CMK (cell line): ENCODE measurements at regions not wholly inside any gene's neighbourhood (a gene's known extent, or its start where the extent isn't known, plus 50 kb on each side); places are given as distances from the start of the nearest gene placed in this dataset.
"Not testable (repeated sequence)": the region's sequence is repeated elsewhere in the genome, so short reads cannot be mapped to it uniquely, and the experiment has no call there.

Experiments
- DNase-seq: peaks from one replicate; pipeline ENCODE4 v3.0.0-alpha.2; 2010; ENCODE audit warnings: low read depth

DNA sequence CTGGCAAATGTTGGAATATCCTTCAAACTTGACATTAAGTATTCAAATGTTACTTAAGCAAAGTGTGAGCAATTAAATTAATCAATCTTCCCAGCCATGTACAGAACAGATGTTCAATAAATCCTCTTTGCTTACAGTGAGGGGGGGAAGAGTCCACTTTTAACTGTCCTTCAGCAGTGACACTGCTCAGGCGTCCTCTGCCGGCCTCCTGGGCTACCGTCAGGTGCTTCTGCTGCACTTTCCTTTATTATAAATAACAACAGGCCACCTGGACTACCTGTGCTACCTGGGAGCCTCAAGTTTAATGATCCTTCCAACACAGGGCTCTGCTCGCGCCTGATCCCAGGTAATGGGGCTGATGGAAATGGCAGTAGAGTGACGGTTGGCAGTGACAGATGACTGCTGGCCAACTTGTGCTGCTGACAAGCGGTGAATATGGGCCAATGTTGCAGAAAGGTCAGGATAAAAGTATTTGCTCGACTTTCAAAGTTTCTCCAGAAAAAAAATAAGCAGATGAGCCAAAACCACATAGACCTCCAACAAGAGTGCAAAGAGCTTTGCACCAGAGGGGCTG is 460.0 kb upstream of the ZNF507 start:
- DNase-seq: no peak

DNA sequence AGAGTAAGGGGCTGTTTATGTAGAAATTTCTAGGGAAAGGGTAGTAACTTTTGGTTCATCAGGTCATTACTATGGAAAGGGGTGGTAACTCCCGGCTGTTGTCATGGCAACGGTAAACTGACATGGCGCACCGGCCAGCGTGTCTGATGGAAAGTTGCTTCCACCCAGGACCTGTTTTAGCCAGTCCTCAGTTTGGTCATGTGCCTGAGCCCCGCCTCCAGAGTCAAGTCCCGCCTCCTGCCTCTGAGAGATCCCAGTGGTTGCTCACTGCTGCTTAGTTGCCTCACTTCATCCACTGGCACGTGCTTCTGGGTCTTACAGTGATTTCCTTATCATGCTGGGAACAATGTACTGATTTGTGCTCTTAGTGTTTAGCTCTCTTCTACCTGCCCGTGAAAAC is 455.2 kb upstream of the ZNF507 start:
- DNase-seq: no peak

DNA sequence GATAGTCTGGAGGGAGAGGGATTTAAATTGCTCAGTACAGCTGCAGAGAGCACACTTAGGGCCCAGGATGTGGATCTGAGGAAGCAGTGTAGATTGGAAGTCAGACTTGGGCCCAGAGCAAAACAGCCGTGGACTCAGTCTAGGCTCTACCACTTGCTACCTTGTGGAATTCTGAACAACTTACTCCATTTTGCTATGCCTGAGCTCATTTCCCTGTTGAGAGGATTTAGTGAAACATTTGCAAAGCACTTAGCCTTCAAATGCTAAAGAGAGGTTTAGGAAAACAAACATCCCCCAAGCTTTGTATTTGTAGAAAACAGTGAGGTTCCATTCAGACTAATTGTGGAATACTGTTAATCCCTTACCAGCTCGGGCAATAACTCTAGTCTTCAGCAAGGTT is 453.4 kb upstream of the ZNF507 start:
- no peak for DNase-seq

DNA sequence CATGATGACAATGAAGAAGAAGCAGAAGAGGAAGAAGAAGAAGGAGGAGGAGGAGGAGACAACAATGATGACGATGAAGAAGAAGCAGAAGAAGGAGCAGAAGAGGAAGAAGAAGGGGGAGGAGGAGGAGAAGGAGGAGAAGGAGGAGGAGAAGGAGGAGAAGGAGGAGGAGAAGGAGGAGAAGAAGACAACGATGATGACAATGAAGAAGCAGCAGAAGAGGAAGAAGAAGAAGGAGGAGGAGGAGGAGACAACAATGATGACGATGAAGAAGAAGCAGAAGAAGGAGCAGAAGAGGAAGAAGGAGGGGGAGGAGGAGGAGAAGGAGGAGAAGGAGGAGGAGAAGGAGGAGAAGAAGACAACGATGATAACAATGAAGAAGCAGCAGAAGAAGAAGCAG is 451.9 kb upstream of the ZNF507 start:
- DNase-seq: not testable (repeated sequence)

DNA sequence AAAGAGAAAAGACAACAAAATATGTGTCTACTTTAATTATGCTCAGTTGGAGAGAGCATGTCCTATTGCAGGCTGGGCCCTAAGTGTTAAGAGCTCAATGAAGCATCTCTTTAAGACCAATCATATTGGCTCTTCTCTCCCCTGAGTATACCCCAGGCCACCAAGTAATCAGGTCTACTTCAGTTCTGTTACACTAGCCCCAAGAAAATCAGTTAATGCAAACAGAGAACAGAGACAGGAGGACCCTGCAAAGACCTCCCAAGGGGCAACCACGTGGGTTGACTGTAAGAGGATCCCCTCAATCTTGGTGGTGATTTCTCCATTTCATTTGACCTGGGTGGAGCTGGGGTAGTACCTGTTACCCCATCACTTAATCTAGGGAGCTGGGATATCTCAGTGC is 451.0 kb upstream of the ZNF507 start:
- DNase-seq: no peak

DNA sequence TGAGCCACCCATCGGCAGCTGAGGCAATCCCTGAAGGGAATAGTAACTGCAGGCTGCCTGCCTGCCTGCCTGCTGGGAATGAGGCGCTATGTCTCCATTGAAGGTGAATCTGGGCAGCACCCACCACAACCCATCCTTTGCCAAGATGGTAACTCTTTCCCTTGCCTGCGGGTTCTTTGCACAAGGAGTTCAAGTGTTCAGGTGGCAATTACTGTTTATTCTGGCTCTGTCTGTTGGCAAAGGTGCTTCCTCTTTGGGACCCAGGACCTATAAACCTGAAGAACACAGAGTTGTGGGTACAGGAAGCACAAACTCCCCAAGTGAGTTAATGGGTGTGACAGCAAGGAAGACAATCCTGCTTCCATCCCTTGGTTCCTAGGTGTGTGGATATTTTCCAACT is 448.1 kb upstream of the ZNF507 start:
- no peak for DNase-seq

DNA sequence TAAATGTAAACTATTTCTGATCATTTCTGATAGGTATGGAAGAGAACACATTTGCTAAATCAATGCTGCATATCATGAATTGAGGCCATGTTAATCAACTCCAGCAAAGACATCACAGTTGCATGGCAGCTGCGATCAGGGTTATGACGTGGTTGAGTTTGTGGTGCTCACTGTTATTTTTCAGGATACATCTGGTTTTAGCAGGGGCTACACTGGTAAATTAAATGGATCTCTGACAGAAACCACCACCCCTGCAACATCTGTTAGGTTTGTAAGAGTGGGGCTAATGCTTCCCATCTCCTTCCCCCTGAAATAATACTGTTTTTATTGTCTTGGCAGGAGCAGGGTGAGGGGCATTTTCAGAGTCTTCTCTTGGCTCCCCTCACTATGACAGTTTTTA is 444.4 kb upstream of the ZNF507 start:
- no peak for DNase-seq

DNA sequence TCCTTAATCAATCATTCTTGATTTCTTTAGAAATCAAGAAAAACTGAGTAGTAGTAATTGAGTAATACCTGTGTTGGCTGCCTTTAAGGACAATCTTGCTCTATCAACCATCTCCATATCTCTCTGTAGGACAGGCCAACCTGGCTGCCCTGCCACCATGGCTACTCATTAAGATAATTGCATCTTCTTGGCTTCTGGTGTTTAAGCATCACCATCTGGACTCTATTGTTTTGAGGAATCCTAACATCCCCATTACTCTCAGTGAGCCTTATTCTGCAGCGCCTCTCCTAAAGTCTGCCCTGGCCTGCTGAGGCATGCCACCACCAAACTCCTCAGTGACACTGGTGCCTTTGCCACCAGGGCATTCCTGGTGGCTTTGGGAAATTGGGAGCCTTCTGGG is 442.6 kb upstream of the ZNF507 start:
- DNase-seq: no peak

DNA sequence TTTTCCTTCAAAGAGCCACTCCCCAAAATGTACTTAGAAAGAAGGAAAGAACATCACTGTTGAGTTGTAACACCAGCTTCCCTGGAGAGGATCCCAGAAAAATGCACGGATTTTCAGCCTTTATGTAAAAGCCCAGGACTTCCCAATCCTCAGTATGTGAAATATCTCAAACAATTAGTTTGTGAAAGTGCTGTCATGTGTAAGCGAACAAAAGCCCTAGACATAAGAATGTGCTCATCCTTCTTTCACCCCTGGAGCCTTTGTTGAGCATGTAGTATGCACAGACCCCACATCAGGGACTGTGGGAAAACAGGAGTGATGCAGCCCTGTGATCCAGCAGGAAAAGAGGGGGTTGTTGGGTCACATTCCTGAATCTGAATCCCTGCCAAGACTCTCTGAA is 441.4 kb upstream of the ZNF507 start:
- DNase-seq: no peak

DNA sequence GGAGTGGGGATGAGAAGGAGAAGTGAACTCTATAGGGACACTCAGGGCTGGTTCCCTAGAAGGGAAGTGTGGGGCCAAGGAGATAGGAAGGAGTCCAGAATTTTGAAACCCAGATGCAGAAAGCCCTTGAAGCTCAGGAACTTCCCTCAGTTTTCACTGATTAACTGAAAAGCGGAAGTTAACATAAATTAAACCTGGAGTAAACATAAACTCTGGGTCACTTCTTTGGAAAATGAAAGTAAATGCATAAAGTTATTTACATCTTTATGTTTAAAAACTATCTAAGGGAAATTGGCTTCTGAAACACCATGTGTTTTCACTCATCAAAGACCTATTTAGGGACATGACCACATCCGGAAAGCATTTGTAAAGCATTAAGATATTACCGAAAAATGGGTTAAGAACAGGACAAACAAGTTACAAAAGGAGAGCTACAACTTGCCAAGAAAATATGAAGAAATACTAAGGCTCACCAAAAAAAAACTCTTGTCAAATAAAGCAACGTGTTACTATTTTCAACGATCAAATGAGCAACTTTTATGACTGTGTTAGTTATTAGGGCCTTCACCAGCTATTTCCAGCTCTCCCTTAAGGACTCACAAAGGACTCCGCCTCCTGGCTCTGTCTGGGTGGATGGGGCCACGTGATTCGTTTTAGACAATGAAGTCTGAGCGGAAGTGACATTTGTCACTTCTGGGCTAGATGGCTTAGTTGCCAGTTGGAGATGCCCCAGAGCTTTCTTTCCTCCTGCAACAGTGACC is 439.1 kb upstream of the ZNF507 start:
- no peak for DNase-seq

DNA sequence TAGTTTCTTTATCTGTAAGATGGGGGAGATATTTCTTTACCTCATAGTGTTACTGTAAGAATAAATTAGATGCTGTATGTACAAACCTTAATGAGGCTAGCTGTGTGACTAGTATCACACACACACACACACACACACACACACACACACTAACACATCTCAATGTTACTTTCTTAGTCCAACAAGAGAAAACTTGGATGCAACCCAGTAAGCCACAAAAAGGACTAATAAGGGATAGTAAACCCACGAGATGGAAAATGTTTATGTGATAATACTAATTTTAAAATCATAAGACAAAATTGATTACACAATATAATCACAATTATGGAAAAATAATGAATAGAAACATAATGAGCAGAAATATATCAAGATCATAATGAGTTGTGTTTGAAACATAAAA is 437.7 kb upstream of the ZNF507 start:
- no peak for DNase-seq

DNA sequence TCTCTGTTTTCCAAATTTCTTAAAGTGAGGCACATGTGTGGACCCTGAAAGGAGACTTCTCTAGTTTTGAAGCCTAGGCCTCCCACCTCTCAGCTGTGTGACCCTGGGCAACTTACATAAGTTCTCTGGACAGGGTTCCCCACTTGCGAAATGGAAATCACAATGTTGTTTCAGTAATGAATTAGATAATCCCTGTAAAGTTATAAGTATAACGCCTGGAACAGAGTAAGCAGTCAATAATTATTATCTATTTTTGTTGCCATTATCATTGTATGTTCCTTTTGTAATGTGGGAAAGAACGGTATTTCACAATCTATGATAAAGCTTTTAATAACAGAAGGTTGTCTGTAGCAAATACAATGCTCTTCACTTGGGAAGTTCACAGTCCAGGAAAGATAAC is 437.3 kb upstream of the ZNF507 start:
- no peak for DNase-seq

DNA sequence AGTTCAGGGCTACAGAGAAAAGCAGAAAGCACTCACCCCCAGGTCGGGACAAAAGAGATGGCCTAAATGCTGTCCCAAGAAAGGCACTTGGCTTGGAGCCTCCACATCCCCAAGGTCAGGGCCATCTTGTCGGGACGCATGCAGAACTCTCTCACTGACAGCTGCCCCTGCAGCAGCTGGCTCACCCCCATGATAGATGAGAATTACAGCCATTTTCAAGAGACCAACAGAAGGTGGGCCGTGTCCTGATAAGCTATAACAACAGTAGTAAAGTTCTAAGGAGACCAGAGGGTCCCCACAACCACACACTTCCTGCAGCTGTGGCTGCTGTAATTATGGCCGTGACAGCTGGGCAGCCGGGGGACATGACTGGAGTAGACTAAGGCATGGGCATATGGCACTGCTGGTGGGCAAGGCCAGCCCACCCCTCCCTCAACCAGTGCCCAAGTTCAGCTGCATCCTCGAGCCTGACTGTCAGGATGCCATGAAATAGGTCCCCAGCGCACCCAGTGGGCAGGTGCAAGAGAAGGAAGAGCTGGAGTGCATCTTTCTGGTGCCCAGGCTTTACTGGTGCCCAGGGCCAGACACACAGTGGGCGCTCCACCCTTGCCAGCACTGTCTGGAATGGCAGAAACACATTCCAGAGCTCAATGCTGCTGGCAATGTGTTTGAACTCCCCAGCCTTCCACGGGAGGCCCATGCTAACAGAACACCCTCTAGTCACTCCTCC is 436.7 kb upstream of the ZNF507 start:
- DNase-seq: no peak

DNA sequence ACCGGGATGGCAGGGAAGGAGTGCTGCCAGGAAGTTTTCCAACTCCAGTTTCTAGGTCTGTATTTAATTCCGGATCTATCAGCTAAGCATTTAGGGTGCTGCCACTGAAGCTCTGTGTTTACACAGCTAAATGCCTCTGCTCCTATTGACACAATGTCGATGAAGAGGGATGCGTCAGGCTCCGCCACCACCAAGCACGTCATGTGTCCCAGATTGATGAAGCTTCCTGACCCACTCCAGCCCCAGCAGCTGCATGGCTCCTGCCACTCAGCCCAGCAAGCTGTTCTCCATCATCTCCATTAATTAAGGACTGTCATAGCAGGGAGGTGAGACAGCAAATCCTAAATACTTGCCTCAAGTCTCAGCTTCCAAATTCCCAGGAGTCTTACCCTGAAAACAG is 435.2 kb upstream of the ZNF507 start:
- DNase-seq: no peak

DNA sequence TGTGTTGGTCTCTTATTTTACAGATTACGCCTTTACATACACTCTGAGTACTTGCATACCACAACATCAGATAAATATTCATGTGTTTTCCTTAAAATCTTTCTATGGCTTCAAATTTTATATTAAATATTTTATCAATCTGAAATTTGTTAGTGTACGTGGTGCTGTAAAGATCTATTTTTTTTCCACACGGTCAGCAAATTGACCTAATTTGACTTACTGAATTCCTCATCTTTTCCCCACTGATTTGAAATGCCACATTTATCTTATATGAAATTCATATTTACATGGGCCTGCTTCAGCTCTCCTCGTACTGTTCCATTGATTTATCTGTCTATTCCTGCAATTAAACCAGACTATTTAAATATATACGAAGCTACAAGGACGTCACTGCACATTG is 433.8 kb upstream of the ZNF507 start:
- no peak for DNase-seq

DNA sequence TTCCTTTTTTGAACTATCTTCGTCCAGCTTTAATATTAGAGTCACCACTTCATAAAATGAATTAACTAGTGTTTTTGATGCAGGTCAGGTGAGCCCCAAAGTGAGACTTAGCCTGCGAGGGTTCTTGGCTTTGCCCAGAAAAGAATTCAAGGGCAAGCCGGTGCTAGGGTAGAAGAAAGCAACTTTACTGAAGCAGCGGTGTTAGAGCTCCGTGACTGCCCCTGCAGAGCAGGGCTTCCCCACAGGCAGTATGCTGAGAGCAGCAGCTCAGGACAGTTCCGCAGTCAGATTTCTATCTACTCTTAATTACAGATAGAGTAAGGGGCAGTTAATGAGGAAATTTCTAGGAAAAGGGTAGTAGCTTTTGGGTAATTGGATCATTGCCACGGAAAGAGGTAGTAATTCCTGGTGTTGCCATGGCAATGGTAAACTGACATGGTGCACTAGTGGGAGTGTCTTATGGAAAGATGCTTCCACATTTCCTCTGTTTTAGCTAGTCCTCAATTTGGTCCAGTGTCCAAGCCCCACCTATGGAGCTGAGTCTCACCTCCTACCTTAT is 432.2 kb upstream of the ZNF507 start:
- DNase-seq: no peak

DNA sequence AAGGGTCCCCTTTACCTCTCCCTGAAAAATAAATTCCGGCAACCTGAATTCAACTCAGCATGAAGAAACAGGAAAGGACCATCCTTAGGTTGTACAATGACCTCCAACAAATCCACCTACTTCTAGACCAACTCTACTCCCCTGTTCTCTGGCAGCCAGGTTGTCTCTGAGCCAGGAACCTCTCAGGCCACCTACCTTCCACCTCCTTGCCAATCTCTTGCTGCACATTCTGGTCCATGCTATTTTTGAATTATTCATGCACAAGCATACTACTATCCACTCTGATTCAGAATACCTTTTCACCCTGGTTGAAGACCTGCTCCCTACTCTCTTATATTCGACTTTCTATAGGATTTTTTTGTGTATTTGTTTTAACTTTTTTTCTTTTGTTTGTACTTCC is 415.0 kb upstream of the ZNF507 start:
- no peak for DNase-seq

DNA sequence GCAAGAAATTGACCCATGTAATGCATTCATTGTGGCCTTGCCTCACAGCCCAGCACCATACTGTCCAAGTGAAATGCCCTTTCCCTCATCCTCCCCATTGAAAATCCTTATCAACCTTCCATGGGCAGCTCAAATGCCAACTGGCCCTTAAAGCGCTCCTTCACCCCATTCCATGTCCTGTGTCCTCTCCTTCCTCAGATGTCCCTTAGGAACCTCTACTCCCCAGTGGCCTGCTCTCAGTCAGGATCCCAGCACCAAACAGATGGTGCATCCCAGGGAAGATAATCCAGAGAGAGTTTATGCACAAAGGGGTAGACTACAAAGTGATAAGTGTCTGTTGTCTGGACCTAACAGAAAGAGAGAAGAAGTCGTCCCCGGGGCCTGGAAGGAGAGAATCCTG is 407.4 kb upstream of the ZNF507 start:
- no peak for DNase-seq

DNA sequence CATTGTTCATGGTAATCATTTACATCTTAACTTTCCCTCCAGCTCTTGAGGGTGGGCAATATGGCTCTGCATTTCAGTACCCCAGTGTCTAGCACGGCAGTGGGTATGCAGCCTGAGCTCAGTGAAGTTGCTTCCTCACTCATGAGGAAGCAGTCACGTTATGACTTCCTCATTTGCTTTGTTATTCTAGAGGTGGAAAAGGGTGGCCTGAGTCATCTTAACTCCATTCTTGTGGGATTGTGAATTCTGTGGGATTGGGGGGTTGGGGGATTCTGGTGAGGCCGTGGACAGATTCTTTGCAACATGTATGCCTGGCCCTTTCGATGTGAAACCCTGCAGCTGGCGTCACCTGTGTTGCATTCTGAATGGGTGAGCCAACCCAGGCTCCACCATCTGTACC is 406.7 kb upstream of the ZNF507 start:
- DNase-seq: no peak

DNA sequence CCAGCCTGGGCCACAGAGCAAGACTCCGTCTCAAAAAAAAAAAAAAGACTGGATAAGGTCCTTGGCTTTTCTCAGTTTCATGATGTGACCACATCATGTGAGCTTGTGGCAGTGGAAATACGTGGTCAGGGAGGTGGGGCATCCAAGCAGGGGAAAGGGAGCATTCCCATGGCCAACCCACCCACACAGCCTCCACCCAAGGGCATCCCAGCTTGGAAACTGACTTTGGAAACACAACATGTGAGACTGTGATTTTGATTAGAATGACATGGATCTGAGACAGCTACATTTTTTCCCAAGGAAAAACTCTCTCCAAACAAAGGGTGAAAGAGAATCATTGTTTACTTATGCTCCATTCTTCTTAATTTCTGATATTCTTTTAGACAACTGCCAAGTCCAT is 405.0 kb upstream of the ZNF507 start:
- DNase-seq: no peak

DNA sequence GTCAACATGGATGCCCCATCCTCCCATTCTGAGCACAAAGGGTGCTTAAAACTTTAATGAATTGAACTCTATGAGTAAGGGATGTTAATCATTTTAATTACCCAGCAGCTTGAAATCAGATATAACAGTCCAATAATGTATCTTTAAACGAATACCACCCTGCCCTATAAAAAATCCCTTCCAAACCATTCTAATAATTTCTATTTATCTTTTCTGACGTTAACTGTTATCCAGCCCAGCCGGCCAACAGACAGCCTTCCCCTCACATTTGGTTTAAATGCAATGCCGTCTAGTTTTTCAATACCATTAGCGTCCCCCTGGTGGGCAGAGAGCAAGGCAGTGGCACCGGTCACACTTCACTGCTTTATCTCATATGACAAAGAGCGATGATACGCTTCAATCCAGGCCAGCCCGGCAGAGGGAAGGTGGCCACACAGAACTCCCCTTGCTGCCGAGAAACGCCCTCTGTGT is 402.2 kb upstream of the ZNF507 start:
- no peak for DNase-seq

DNA sequence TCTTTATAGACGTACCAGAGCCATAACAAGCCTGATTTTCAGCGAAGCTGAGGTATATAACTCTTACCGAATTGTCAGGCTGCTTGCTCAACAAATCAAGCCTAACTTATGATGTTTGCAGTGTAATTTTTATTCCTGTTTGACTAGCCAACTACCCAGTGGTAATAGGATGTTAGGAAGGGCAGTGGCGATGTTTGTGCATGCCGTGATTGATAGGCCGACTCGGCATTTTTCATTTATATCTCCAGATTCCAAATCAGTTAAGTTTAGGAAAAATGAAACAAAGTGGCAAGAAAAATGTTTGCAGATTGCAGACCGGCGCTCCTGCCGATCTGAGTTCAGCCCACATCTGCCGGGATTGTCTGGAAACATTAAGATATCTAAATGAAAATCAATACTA is 401.6 kb upstream of the ZNF507 start:
- no peak for DNase-seq

DNA sequence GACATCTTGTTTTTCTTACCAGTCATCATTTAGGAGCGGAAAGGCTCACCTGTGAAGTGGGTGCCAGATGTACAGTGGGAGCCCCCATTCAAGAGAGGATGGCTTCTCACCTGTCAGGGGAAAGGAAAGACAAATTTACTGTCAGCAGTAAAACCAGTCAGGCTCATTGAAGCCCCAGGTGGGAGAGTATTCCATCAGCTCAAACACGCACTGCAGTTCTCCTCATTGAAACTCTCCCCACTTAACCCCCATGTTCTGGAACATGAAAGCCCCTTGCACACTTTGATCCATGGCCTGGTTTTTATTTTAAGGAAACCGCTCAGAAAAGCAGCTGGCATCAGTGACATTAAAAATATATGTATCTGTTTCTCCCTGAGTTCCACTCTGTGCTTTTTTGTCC is 401.1 kb upstream of the ZNF507 start:
- DNase-seq: no peak
